ENCODE measurements at regions not wholly inside any gene's neighbourhood (a gene's known extent, or its start where the extent isn't known, plus 50 kb on each side); places are given as distances from the start of the nearest gene placed in this dataset.

- no peak overlapping the region for H3K27ac Mint-ChIP-seq
- no peak overlapping the region for H3K4me3 Mint-ChIP-seq
- no peaks in the 10 kb centered on the region for H3K36me3 Mint-ChIP-seq (ENCODE audit: low read depth)
- no peaks in the 10 kb centered on the region for H3K9me3 Mint-ChIP-seq
- no peaks in the 10 kb centered on the region for H3K27me3 Mint-ChIP-seq (ENCODE audit: low read depth)
- no peaks in the 10 kb centered on the region for H3K4me1 Mint-ChIP-seq (ENCODE audit: low read depth)
These were observed 71.8 kb upstream of the PHACTR2 start for GRCh38 chr6:143605906-143606521.

- no peak overlapping the region for H3K27ac Mint-ChIP-seq
- H3K27me3 Mint-ChIP-seq (ENCODE audit: low read depth), result no peaks in the 10 kb centered on the region
- peaks cover 5% of the 10 kb centered on the region for H3K4me1 Mint-ChIP-seq (ENCODE audit: low read depth)
- H3K9me3 Mint-ChIP-seq, result no peaks in the 10 kb centered on the region
- H3K4me3 Mint-ChIP-seq, result no peak overlapping the region
- H3K36me3 Mint-ChIP-seq (ENCODE audit: low read depth), result peaks cover 1% of the 10 kb centered on the region
These were observed 74.3 kb upstream of the PHACTR2 start for GRCh38 chr6:143603455-143603854.

- H3K36me3 Mint-ChIP-seq (ENCODE audit: low read depth), result peaks cover 1% of the 10 kb centered on the region
- peaks cover 15% of the 10 kb centered on the region for H3K4me1 Mint-ChIP-seq (ENCODE audit: low read depth)
- H3K4me3 Mint-ChIP-seq, result no peak overlapping the region
- H3K27me3 Mint-ChIP-seq (ENCODE audit: low read depth), result no peaks in the 10 kb centered on the region
- no peaks in the 10 kb centered on the region for H3K9me3 Mint-ChIP-seq
- no peak overlapping the region for H3K27ac Mint-ChIP-seq
These were observed 76.3 kb upstream of the PHACTR2 start for GRCh38 chr6:143601504-143601903.

DNA sequence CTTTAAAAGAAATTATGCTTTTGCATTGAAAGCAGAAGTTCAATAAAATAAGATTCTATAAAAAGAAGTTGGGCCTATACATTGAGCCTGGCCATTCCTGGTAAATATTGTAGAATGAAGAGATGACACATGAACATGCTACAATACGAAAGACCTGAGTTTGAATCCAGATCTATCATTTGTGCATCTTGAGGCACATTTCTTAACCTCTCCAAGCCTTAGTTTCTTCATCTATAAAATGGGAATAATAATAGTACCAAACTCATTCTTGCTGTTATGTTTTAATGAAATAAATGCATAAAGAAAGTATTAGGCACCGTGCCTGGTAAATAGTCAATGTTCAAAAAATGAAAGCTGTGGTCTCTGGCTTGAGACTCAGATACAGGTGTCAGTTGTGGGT lies 76.9 kb upstream of the PHACTR2 start:
- no peaks in the 10 kb centered on the region for H3K27me3 Mint-ChIP-seq (ENCODE audit: low read depth)
- no peak overlapping the region for H3K27ac Mint-ChIP-seq
- no peak overlapping the region for H3K4me3 Mint-ChIP-seq
- no peaks in the 10 kb centered on the region for H3K9me3 Mint-ChIP-seq
- H3K4me1 Mint-ChIP-seq (ENCODE audit: low read depth), result peaks cover 15% of the 10 kb centered on the region
- H3K36me3 Mint-ChIP-seq (ENCODE audit: low read depth), result peaks cover 1% of the 10 kb centered on the region

DNA sequence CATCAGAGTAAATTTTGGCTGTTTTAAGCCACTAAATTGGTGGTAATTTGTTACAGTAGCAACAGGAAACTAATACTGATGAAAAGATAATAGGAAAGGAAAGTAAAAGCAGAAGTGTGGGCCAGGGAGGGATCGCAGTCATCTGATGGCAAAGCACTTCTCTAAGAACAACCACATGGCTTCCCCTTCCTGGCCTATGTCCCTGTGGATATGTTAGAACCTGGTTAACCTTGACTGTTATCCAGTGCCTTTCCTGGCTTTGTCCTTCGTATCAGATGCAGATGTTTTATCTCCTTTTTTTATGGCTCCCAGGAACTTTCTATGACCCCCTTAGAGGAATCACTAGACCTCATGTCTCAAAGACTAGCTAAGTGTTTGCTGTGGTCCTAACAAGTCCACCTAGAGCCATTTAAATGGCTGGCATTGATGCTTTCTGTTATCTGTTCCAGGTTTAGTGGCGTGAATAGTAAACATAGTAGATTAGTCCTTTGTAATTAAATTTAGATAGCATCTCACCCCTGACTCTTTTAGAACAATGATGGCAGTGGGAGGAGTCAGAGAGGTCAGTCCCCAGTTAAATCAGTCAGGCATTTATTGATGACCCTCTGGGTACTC lies 79.2 kb upstream of the PHACTR2 start:
- Mint-ChIP-seq H3K4me1 (ENCODE audit: low read depth) (peaks cover 15% of the 10 kb centered on the region), H3K9me3 (no peaks in the 10 kb centered on the region), H3K36me3 (ENCODE audit: low read depth) (peaks cover 1% of the 10 kb centered on the region), H3K4me3 (no peak overlapping the region), H3K27me3 (ENCODE audit: low read depth) (no peaks in the 10 kb centered on the region), H3K27ac (peak overlapping the region; percentile 24)

GRCh38 chr6:143596866-143597265 lies 80.9 kb upstream of the PHACTR2 start:
- Mint-ChIP-seq H3K9me3 (no peaks in the 10 kb centered on the region), H3K36me3 (ENCODE audit: low read depth) (peaks cover 3% of the 10 kb centered on the region), H3K4me3 (no peak overlapping the region), H3K4me1 (ENCODE audit: low read depth) (peaks cover 15% of the 10 kb centered on the region), H3K27me3 (ENCODE audit: low read depth) (no peaks in the 10 kb centered on the region), H3K27ac (peak overlapping the region; percentile 7)

DNA sequence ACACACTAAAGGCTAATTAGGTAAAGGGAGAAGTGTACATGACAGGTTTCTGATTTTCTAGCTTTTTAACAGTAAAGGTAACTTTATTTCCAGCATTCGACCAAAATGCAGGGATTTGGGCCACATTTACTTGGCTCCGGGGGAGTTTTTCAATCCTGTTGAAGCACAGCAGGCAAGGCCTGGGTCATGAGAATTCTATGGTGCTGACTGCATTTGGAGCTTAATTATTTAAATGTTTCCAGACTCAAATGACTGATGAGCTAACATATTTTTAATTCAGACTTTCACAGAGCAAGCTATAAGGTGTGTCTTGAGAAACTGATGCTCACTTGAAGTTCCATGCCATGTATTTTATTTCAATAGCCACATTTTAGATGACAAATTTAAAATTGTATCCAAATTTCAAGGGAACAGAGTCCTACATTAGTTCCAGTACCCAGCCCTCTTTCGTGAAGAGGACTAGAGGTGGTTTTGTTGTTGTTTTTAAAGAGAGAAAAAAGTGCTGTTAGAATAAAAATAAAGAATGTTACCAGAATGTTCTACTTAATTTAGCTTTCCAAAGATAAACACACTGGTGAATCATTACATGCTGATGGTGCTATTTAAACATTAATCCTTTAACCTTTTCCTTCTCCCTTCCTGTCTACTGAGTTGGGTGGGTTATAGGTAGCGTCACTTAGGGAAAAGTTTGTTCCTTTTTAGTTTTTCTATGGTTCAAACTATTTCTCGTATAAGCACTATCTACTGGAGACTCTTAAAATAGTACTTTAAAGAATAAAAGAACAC lies 82.3 kb upstream of the PHACTR2 start:
- Mint-ChIP-seq H3K4me3 (no peak overlapping the region), H3K36me3 (ENCODE audit: low read depth) (peaks cover 3% of the 10 kb centered on the region), H3K4me1 (ENCODE audit: low read depth) (peaks cover 15% of the 10 kb centered on the region), H3K9me3 (no peaks in the 10 kb centered on the region), H3K27ac (no peak overlapping the region), H3K27me3 (ENCODE audit: low read depth) (no peaks in the 10 kb centered on the region)

DNA sequence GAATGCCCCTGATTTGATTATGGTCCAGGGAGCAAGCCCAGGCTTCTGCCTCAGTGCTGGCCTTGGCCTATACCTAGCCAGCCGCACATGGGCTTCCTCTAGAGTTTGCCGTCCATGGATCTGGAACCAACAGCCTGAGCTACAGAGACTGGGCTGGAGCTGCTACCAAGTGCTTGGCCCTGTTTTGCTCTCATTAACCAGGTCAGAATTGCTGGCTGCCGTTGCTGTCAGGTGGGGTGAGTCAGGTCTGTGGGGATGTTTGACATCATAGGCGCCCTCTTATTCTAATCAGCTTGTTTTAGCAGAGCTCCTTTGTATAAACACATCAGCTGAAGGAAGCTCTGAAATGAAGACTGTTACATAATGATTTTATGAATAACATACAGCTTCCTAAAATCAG lies 83.1 kb upstream of the PHACTR2 start:
- Mint-ChIP-seq H3K4me3 (no peak overlapping the region), H3K9me3 (no peaks in the 10 kb centered on the region), H3K4me1 (ENCODE audit: low read depth) (peaks cover 15% of the 10 kb centered on the region), H3K36me3 (ENCODE audit: low read depth) (peaks cover 3% of the 10 kb centered on the region), H3K27ac (no peak overlapping the region), H3K27me3 (ENCODE audit: low read depth) (no peaks in the 10 kb centered on the region)

- Mint-ChIP-seq H3K27ac (no peak overlapping the region), H3K36me3 (ENCODE audit: low read depth) (peaks cover 2% of the 10 kb centered on the region), H3K4me1 (ENCODE audit: low read depth) (no peaks in the 10 kb centered on the region), H3K27me3 (ENCODE audit: low read depth) (no peaks in the 10 kb centered on the region), H3K9me3 (no peaks in the 10 kb centered on the region), H3K4me3 (no peak overlapping the region)
These were observed 80.8 kb upstream of the FUCA2 start for GRCh38 chr6:143592335-143592734.

- no peaks in the 10 kb centered on the region for H3K27me3 Mint-ChIP-seq (ENCODE audit: low read depth)
- no peaks in the 10 kb centered on the region for H3K4me1 Mint-ChIP-seq (ENCODE audit: low read depth)
- peaks cover 2% of the 10 kb centered on the region for H3K36me3 Mint-ChIP-seq (ENCODE audit: low read depth)
- no peak overlapping the region for H3K4me3 Mint-ChIP-seq
- H3K27ac Mint-ChIP-seq, result no peak overlapping the region
- H3K9me3 Mint-ChIP-seq, result no peaks in the 10 kb centered on the region
These were observed 79.9 kb upstream of the FUCA2 start for GRCh38 chr6:143591441-143591840.

- peaks cover 3% of the 10 kb centered on the region for H3K36me3 Mint-ChIP-seq (ENCODE audit: low read depth)
- H3K27me3 Mint-ChIP-seq (ENCODE audit: low read depth), result no peaks in the 10 kb centered on the region
- H3K9me3 Mint-ChIP-seq, result no peaks in the 10 kb centered on the region
- H3K27ac Mint-ChIP-seq, result no peak overlapping the region
- H3K4me1 Mint-ChIP-seq (ENCODE audit: low read depth), result peaks cover 1% of the 10 kb centered on the region
- no peak overlapping the region for H3K4me3 Mint-ChIP-seq
These were observed 77.6 kb upstream of the FUCA2 start for GRCh38 chr6:143589162-143589561.

GRCh38 chr6:143586557-143586956 lies 75.0 kb upstream of the FUCA2 start:
- Mint-ChIP-seq H3K9me3 (no peaks in the 10 kb centered on the region), H3K36me3 (ENCODE audit: low read depth) (peaks cover 2% of the 10 kb centered on the region), H3K4me3 (no peak overlapping the region), H3K27ac (no peak overlapping the region), H3K4me1 (ENCODE audit: low read depth) (peaks cover 8% of the 10 kb centered on the region), H3K27me3 (ENCODE audit: low read depth) (no peaks in the 10 kb centered on the region)

DNA sequence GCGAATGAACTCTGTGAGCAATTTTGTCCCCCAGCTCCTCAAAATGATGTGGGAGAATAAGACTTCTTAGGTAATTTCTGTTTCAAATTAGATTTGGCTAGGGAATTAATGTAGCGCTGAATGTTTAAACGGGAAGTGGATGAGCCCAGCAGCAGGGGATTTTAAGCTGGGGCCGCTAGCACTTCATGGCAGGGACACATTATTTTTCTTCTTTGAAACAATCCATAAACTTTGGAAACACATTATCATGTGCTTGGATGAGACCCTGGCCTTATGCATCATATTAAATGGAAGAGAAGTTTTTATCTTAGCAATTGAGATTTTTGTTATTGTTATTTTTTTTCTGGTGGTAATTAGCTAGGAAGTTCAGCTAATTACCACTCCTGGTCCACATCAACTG lies 74.2 kb upstream of the FUCA2 start:
- H3K4me3 Mint-ChIP-seq, result no peak overlapping the region
- H3K36me3 Mint-ChIP-seq (ENCODE audit: low read depth), result peaks cover 2% of the 10 kb centered on the region
- no peaks in the 10 kb centered on the region for H3K27me3 Mint-ChIP-seq (ENCODE audit: low read depth)
- no peak overlapping the region for H3K27ac Mint-ChIP-seq
- H3K9me3 Mint-ChIP-seq, result no peaks in the 10 kb centered on the region
- peaks cover 13% of the 10 kb centered on the region for H3K4me1 Mint-ChIP-seq (ENCODE audit: low read depth)

- H3K36me3 Mint-ChIP-seq (ENCODE audit: low read depth), result peaks cover 2% of the 10 kb centered on the region
- H3K4me3 Mint-ChIP-seq, result no peak overlapping the region
- no peak overlapping the region for H3K27ac Mint-ChIP-seq
- H3K4me1 Mint-ChIP-seq (ENCODE audit: low read depth), result peaks cover 13% of the 10 kb centered on the region
- no peaks in the 10 kb centered on the region for H3K27me3 Mint-ChIP-seq (ENCODE audit: low read depth)
- no peaks in the 10 kb centered on the region for H3K9me3 Mint-ChIP-seq
These were observed 73.7 kb upstream of the FUCA2 start for GRCh38 chr6:143585241-143585640.
